ENCODE measurements at regions not wholly inside any gene's neighbourhood (a gene's known extent, or its start where the extent isn't known, plus 50 kb on each side); places are given as distances from the start of the nearest gene placed in this dataset.

DNA sequence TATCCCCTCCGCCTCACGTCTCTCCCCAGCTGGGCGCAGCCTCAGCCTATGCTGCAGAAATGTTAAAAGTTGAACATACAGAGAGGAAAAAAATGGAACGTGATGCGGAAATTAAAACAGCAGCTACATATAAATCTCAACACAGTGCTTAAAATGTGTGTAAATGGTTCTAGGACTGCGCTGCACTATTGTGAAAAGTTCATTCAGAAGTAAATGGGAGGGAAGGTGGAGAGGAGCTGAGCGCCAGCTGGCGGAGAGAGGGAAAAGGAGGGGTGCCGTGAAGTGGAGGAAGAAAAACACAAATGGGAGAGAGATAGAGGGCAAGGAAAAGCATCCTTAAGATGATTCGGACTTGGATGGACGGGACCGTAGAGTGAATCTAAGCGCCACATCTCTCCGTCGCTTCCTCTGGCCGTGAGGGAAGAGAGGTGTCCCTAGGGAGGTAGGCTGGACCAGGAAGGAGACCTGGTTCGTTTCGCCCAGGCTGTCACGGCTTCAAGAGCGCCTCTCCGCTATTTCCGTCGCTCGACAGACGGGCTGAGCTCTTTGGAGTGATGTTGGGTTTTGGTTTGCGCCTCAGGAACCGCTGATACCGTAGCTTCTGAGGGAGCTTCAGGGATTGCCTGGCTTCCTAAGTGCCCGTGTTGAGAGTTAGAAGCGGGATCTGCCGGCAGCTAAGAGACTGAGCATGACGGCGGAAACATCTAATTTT is 113.7 kb downstream of the TRIM27 start:
- Mint-ChIP-seq H3K27me3 (peaks cover 70% of the 10 kb centered on the region), H3K4me1 (no peaks in the 10 kb centered on the region), H3K9me3 (ENCODE audit: insufficient read depth) (peaks cover 5% of the 10 kb centered on the region), H3K27ac (no peak overlapping the region), H3K4me3 (no peak overlapping the region)
- Histone ChIP-seq H3K4me2 (replicated peaks; ENCODE audit: low read depth, low read length, poor library complexity, severe bottlenecking) (no peak overlapping the region), H3K9me3 (ENCODE audit: control extremely low read depth in 1 of 3, control insufficient read depth in 2 of 3, insufficient read depth in 1 of 3, low read length in 2 of 3) (peaks cover 2 to 60% (median 22%) of the 10 kb centered on the region in 3 donors), H3K36me3 (replicated peaks in 1 of 2; ENCODE audit: control extremely low read depth in 1 of 2, control insufficient read depth in 1 of 2, extremely low read depth in 1 of 2, insufficient read depth in 2 of 2, low read length in 1 of 2) (no peaks in the 10 kb centered on the region), H3K79me2 (ENCODE audit: control insufficient read depth, insufficient read depth, low read length) (no peaks in the 10 kb centered on the region), H3K4me3 (ENCODE audit: control extremely low read depth in 1 of 5, extremely low read depth in 1 of 5, insufficient read depth in 1 of 5, low read depth in 2 of 5, low read length in 4 of 5) (no peak overlapping the region), H3K9ac (ENCODE audit: low read length) (no peak overlapping the region), H3K27me3 (replicated peaks in 1 of 4; ENCODE audit: control extremely low read depth in 1 of 4, control insufficient read depth in 3 of 4, insufficient read depth in 4 of 4, low read length in 3 of 4) (peaks cover 0 to 89% (median 70%) of the 10 kb centered on the region in 4 experiments), H3K27ac (ENCODE audit: low read length in 2 of 2) (no peak overlapping the region), H3K4me1 (ENCODE audit: control insufficient read depth in 2 of 2, insufficient read depth in 2 of 2, low read length in 2 of 2) (peaks cover 0 to 10% of the 10 kb centered on the region in 2 donors), H4K20me1 (ENCODE audit: control insufficient read depth, insufficient read depth, low read length, poor library complexity, severe bottlenecking) (no peaks in the 10 kb centered on the region), H2AFZ (ENCODE audit: insufficient read depth, low read depth, low read length, poor library complexity, severe bottlenecking) (no peak overlapping the region)
- 11% methylated on average over 25 of the region's 33 CpGs for WGBS (ENCODE audit: insufficient coverage)
- ChIA-PET CTCF (interaction anchor here (0.6 to 1.3 kb wide), 2 partner anchors 27 to 75 kb away, joined by 3 read pairs; no protein-coding TSS in a partner anchor), POLR2A (no interaction called here)
- intact Hi-C loops (cut with micrococcal nuclease): loop anchor here (5.0 kb wide), 2 partner anchors 38 to 78 kb away; no protein-coding TSS in a partner anchor
- DNase-seq: peak; percentile 52
- TF ChIP-seq, protein P1, sequence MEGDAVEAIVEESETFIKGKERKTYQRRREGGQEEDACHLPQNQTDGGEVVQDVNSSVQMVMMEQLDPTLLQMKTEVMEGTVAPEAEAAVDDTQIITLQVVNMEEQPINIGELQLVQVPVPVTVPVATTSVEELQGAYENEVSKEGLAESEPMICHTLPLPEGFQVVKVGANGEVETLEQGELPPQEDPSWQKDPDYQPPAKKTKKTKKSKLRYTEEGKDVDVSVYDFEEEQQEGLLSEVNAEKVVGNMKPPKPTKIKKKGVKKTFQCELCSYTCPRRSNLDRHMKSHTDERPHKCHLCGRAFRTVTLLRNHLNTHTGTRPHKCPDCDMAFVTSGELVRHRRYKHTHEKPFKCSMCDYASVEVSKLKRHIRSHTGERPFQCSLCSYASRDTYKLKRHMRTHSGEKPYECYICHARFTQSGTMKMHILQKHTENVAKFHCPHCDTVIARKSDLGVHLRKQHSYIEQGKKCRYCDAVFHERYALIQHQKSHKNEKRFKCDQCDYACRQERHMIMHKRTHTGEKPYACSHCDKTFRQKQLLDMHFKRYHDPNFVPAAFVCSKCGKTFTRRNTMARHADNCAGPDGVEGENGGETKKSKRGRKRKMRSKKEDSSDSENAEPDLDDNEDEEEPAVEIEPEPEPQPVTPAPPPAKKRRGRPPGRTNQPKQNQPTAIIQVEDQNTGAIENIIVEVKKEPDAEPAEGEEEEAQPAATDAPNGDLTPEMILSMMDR (IDR thresholded peaks at IDR 0.05): no peak
- ATAC-seq (ENCODE audit: low read depth): no peak

DNA sequence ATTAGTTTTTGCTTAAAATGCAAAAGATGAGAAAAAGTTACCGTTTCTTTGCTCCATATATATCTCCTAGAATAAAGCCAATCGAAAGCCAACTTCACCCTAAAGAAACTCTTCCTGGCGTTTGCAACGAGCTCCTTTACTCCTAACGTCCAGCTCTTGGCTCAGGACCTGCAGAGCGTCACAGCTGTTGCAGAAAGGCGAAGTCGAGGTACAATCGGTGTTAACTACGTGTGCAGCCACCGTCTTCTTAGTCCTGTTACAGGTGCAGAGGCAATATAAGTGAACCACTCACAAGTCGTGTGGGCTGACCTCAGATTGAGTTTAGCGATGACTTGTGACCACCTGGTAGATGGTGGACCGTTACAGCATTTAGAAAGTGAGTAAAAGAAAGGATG is 113.1 kb downstream of the TRIM27 start:
- Histone ChIP-seq H2AFZ (ENCODE audit: insufficient read depth, low read depth, low read length, poor library complexity, severe bottlenecking) (no peak overlapping the region), H3K27me3 (replicated peaks in 1 of 4; ENCODE audit: control extremely low read depth in 1 of 4, control insufficient read depth in 3 of 4, insufficient read depth in 4 of 4, low read length in 3 of 4) (peaks cover 0 to 90% (median 75%) of the 10 kb centered on the region in 4 experiments), H3K79me2 (ENCODE audit: control insufficient read depth, insufficient read depth, low read length) (no peaks in the 10 kb centered on the region), H4K20me1 (ENCODE audit: control insufficient read depth, insufficient read depth, low read length, poor library complexity, severe bottlenecking) (no peaks in the 10 kb centered on the region), H3K36me3 (replicated peaks in 1 of 2; ENCODE audit: control extremely low read depth in 1 of 2, control insufficient read depth in 1 of 2, extremely low read depth in 1 of 2, insufficient read depth in 2 of 2, low read length in 1 of 2) (no peaks in the 10 kb centered on the region), H3K27ac (ENCODE audit: low read length in 2 of 2) (no peak overlapping the region), H3K4me2 (replicated peaks; ENCODE audit: low read depth, low read length, poor library complexity, severe bottlenecking) (no peak overlapping the region), H3K9ac (ENCODE audit: low read length) (no peak overlapping the region), H3K4me1 (ENCODE audit: control insufficient read depth in 2 of 2, insufficient read depth in 2 of 2, low read length in 2 of 2) (peaks cover 0 to 13% of the 10 kb centered on the region in 2 donors), H3K9me3 (ENCODE audit: control extremely low read depth in 1 of 3, control insufficient read depth in 2 of 3, insufficient read depth in 1 of 3, low read length in 2 of 3) (peaks cover 2 to 54% (median 22%) of the 10 kb centered on the region in 3 donors), H3K4me3 (ENCODE audit: control extremely low read depth in 1 of 5, extremely low read depth in 1 of 5, insufficient read depth in 1 of 5, low read depth in 2 of 5, low read length in 4 of 5) (no peak overlapping the region)
- TF ChIP-seq, protein P1 (IDR thresholded peaks at IDR 0.05): no peak
- TF ChIP-seq EZH2 (IDR thresholded peaks at IDR 0.05; ENCODE audit: borderline replicate concordance, insufficient read depth, low read depth, low read length, poor library complexity, severe bottlenecking): no peak
- Mint-ChIP-seq H3K27me3 (peaks cover 76% of the 10 kb centered on the region), H3K4me3 (no peak overlapping the region), H3K9me3 (ENCODE audit: insufficient read depth) (peaks cover 5% of the 10 kb centered on the region), H3K27ac (peak overlapping the region; percentile 13), H3K4me1 (no peaks in the 10 kb centered on the region)
- ChIA-PET POLR2A (no interaction called here), CTCF (interaction anchor here (1.3 kb wide), 1 partner anchor 27 kb away, joined by 3 read pairs; no protein-coding TSS in a partner anchor)
- DNase-seq (peak; percentile 43), ATAC-seq (ENCODE audit: low read depth) (no peak)
- intact Hi-C loops (cut with micrococcal nuclease): loop anchor here (5.0 kb wide), 1 partner anchor 78 kb away; no protein-coding TSS in a partner anchor
- 15% methylated on average over 10 of the region's 14 CpGs for WGBS (ENCODE audit: insufficient coverage)

All from B cell (primary cell).